ENCODE measurements at regions not wholly inside any gene's neighbourhood (a gene's known extent, or its start where the extent isn't known, plus 50 kb on each side); places are given as distances from the start of the nearest gene placed in this dataset.
"Not testable (repeated sequence)": the region's sequence is repeated elsewhere in the genome, so short reads cannot be mapped to it uniquely, and the experiment has no call there.

DNA sequence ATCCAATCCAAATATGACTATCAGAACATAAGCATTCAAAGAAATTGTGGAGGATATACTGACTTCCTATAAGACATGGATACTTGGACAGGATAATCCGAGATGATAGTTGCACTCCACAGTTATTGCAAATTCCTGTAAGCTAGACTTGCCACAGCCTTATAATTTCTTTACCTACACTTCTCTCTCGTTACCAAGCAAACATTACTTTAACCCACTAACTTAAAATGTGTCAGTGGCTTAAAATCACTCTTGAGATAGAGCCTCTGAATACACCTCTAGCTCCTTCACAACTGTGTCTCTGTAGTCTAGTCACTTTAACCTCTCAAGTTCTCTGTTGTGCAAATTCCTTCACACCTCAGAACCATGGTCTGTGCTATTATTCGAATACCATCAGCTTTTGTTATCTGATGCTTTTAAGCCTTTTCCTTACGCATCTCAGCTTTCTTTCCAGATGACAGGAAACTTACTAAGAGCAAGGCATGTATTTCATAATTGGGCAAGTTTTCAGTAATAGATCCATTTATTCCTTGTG lies 474.9 kb upstream of the MIR17HG start:
- TF ChIP-seq, protein P1, sequence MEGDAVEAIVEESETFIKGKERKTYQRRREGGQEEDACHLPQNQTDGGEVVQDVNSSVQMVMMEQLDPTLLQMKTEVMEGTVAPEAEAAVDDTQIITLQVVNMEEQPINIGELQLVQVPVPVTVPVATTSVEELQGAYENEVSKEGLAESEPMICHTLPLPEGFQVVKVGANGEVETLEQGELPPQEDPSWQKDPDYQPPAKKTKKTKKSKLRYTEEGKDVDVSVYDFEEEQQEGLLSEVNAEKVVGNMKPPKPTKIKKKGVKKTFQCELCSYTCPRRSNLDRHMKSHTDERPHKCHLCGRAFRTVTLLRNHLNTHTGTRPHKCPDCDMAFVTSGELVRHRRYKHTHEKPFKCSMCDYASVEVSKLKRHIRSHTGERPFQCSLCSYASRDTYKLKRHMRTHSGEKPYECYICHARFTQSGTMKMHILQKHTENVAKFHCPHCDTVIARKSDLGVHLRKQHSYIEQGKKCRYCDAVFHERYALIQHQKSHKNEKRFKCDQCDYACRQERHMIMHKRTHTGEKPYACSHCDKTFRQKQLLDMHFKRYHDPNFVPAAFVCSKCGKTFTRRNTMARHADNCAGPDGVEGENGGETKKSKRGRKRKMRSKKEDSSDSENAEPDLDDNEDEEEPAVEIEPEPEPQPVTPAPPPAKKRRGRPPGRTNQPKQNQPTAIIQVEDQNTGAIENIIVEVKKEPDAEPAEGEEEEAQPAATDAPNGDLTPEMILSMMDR (IDR thresholded peaks at IDR 0.05; ENCODE audit: low read depth, low read length): no peak
- no peak for DNase-seq (ENCODE audit: extremely low read depth, low read depth)

DNA sequence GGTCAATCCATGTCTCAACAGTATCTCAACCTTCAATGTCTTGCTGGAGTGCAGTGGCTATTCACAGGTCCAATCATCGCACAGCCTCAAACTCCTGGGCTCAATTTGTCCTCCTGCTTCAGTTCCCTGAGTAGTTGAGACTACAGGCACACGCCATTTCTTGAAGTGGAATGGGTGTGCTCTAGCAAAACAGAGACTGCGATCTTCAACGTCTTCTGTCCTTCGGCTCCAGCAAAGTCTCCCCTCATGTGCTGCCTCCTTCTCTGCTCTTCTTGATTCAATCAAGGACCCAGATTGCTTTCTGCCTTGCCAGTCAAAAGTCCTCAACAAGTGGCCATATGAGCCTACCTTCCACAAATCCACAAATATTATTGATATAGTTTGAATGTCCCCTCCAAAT lies 466.7 kb upstream of the MIR17HG start:
- TF ChIP-seq, protein P1 (IDR thresholded peaks at IDR 0.05; ENCODE audit: low read depth, low read length): no peak
- DNase-seq (ENCODE audit: extremely low read depth, low read depth): no peak

DNA sequence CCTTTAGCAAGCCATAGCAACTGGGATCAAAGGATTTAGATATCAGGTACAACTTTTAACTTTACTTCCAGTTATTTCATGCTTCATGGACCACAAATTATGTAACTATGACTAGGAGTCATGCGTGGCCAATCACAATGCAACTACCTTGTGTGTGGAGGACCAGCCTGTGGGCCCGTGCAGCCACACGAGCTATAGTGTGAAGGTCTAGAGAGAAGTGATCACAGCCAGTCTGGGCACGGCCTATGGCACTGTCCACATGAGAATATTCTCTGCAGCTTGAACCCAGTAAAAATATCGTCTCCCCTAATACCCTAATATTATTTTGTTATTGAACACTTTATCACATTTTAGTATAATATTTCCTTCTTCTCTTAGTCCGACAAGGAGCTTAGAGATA lies 464.9 kb upstream of the MIR17HG start:
- DNase-seq (ENCODE audit: extremely low read depth, low read depth): no peak
- TF ChIP-seq, protein P1 (IDR thresholded peaks at IDR 0.05; ENCODE audit: low read depth, low read length): no peak

DNA sequence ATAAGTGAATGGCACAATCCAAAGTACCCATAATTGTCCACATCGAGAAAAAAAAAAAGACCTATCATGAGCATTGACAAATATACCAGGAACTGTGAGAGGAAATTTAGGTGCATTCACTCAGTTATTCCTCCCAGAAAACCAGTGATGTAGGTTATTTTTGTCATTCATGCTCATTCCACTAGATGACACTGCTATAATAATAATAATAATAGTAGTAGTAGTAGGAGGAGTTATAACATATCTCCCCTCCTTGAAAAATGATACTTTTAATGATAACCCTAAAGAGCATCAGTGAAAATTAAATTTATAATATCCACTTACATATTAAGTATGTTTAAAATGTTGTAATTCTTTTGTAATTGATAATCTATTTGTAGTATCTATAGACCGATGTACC lies 463.9 kb upstream of the MIR17HG start:
- DNase-seq (ENCODE audit: extremely low read depth, low read depth): no peak
- TF ChIP-seq, protein P1 (IDR thresholded peaks at IDR 0.05; ENCODE audit: low read depth, low read length): no peak

DNA sequence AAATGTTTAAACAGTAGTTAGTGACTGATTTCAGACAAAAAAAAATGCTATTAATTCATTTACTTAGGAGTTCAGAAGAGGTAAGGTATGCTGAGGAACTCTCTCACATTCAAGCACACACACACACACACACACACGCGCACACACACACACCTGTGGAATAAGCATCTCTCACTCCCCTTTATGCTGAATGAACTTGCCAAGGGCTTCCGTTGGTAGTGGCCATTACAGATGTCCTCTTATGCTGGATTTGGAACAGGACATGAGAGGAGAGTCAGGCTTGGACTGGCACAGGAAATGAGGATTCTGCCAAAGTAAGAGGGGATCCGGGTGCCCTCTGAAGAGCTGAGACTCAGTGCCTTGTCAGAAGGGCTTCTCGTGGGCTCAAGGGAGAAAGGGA lies 463.4 kb upstream of the MIR17HG start:
- TF ChIP-seq, protein P1 (IDR thresholded peaks at IDR 0.05; ENCODE audit: low read depth, low read length): no peak
- DNase-seq (ENCODE audit: extremely low read depth, low read depth): no peak

DNA sequence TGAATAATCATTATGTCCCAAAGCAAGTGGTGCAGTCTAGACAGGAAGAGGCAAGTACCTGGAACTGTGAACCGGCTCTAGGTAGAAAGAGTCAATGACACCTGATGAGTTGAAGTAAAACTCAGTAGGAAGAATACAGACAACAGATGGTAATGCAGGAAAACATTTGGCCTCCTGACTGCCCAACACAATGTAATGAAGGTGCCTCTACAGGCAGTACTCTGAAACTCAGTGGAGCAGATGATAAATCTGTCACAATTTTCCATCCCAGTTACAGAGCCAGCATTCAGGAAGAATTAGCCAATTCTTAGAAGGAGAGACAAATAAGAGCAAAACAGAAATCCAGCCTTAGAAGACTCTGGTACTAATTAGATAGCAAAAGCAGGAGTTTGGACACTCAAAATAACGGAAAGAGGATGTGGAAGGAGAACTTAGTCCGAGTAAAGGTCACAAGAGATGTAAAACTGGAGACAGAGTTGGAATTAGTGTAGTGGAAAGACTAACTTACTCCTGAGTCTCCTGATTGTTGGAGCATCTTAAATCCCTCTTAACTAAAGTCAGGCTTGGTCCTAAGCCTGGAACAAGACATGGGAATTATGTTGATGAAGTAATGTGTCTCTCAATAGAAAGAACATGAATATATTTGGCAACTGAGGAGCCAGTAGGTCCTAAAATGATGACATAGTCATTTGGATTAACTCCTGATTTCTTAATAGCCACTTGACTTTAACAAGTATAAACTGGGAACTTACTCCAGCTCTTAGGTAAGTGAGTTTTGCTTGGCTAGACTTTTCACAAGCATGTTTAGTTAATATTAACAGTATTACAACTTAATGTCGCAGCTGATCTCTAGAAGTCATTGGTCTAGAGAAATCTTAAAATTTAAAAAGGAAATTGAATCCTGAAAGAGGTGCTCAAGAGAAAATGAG lies 457.3 kb upstream of the MIR17HG start:
- TF ChIP-seq, protein P1 (IDR thresholded peaks at IDR 0.05; ENCODE audit: low read depth, low read length): no peak
- DNase-seq (ENCODE audit: extremely low read depth, low read depth): no peak

DNA sequence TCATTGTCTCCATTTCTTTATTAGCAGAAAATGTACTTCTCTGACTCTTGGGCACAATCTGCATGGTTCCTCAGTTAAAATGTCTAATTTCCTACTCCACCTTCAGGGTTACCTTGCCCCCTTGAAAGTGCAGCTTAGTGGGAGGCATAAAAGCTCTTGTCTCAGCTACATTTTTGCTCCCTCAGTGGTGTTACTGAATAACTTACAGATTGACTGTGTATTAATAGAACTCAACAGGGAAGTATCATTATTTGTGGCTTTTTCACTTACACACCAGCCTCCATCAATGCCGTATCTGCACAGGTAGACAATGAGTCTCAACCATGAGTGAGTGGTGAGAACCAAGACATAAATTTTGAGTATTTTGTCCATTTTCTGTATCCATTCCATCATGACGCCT lies 456.2 kb upstream of the MIR17HG start:
- no peak for DNase-seq (ENCODE audit: extremely low read depth, low read depth)
- TF ChIP-seq, protein P1 (IDR thresholded peaks at IDR 0.05; ENCODE audit: low read depth, low read length): no peak

DNA sequence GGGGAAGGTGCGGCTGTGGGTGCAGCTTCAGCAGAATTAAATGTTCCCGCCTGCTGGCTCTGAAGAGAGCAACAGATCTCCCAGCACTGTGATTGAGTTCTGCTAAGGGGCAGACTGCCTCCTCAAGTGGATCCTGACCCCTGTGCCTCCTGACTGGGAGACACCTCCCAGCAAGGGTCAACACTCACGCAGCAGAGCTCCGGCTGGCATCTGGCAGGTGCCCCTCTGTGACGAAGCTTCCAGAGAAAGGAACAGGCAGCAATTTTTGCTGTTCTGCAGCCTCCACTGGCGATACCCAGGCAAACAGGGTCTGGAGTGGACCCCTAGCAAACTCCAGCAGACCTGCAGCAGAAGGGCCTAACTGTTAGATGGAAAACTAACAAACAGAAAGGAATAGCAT lies 454.3 kb upstream of the MIR17HG start:
- DNase-seq (ENCODE audit: extremely low read depth, low read depth): not testable (repeated sequence)

All from AG09319 (cell line).